Pancreas (tissue), 10 donors: ENCODE measurements at regions not wholly inside any gene's neighbourhood (a gene's known extent, or its start where the extent isn't known, plus 50 kb on each side); places are given as distances from the start of the nearest gene placed in this dataset.
"Not testable (repeated sequence)": the region's sequence is repeated elsewhere in the genome, so short reads cannot be mapped to it uniquely, and the experiment has no call there.

Experiments
- ATAC-seq, 4 donors: fragments of 200-7000 bp; cut with Tn5 transposase; one replicate each; pipeline versions ENCODE4 v1.8.0 to v1.9.1; 2020; ENCODE audit warnings: mild to moderate bottlenecking in 4 of 4, moderate library complexity in 4 of 4
- DNase-seq, 6 donors: peaks; one replicate each; pipeline ENCODE4 v3.0.0-alpha.2; 2020
- FAIRE-seq: peaks from 2 replicates; lab custom pipeline; 2012; peaks lifted over from hg19 to GRCh38; lab: Jason Lieb, UNC
- H3K27ac ChIP-seq, 4 donors: fragments of 200-600 bp; sonication (generic); 1 replicate in 3 of 4; 2 replicates in 1 of 4; pipeline versions ENCODE4 v1.5.0 to v1.8.0; 2020
- H3K27me3 ChIP-seq, 4 donors: fragments of 200-600 bp; one replicate each; pipeline ENCODE4 v1.8.0; 2021
- H3K36me3 ChIP-seq, 3 donors: fragments of 200-600 bp; sonication (generic) in 1 of 3; one replicate each; pipeline versions ENCODE4 v1.5.0 to v1.8.0; 2020 to 2021
- H3K4me1 ChIP-seq, 3 donors: fragments of 200-600 bp; one replicate each; pipeline ENCODE4 v1.8.0; 2021
- H3K4me3 ChIP-seq, 4 donors: fragments of 200-600 bp; sonication (generic) in 2 of 4; one replicate each; pipeline versions ENCODE4 v1.5.0 to v1.8.0; 2020 to 2021
- H3K9me3 ChIP-seq, 4 donors: fragments of 200-600 bp; one replicate each; pipeline ENCODE4 v1.8.0; 2021
- CTCF ChIP-seq, 4 donors: fragments of 200-600 bp; sonication (generic) in 3 of 4; IDR thresholded peaks; one replicate each; pipeline versions ENCODE4 v1.5.0 to v1.8.0; 2021; ENCODE audit warnings: antibody characterized with exemption in 4 of 4
- WGBS, 2 donors: extraction: QIAGEN DNeasy Blood & Tissue Kit; methylation state at CpG; one replicate each; pipeline ENCODE4 v1.1.7; 2013; 5-methylcytosine and 5-hydroxymethylcytosine counted together
- intact Hi-C, 3 donors: fragments of 100-400 bp; cut with DNase I; formaldehyde crosslinking; loops; one replicate each; pipeline versions ENCODE4 v1.11.1 to v1.14.2; 2022
- donor health status: healthy with polysubstance abuse.
- donor health status: DM: no; HTN: no; CAD: no; lungs with moderate emphysema.
- donor health status: DM: no; HTN: no; CAD: no.
- donor health status: control.
- donor health status: control.
- donor health status: Bipolar disorder and iron deficiency.
- donor health status: DM: yes; HTN: yes; CAD: no.
- donor health status: DM: no; HTN: no; CAD: no.
- donor health status: DM: no; HTN: no; CAD: no.
- donor health status: DM: yes; HTN: yes; CAD: no.

- Histone ChIP-seq H3K27ac (no peak overlapping the region), H3K36me3 (no peaks in the 10 kb centered on the region), H3K4me1 (no peaks in the 10 kb centered on the region), H3K27me3 (no peaks in the 10 kb centered on the region), H3K9me3 (no peaks in the 10 kb centered on the region), H3K4me3 (no peak overlapping the region)
- no peak for TF ChIP-seq CTCF (IDR thresholded peaks at IDR 0.05)
- 69 to 81% methylated on average over 5 to 6 of the region's 6 CpGs for WGBS, 2 donors
- DNase-seq (no peak), FAIRE-seq (no peak), ATAC-seq (no peak)
- intact Hi-C loops: no loop called here
Measured at GRCh38 chr6:4664911-4665310, 111.3 kb upstream of the CDYL start.

- H3K27ac ChIP-seq: no peak overlapping the region
Measured at GRCh38 chr6:4664117-4664626, 112.0 kb upstream of the CDYL start.

GRCh38 chr6:4662886-4663285, 113.3 kb upstream of the CDYL start:
- 63 to 65% methylated on average over 7 of the region's 7 CpGs for WGBS, 2 donors
- ATAC-seq: no peak

More at GRCh38 chr6:4664117-4664626, 112.0 kb upstream of the CDYL start:
- peak in 2 of 6 donors; percentile 2 to 10 for DNase-seq
- intact Hi-C loops: no loop called here
- Histone ChIP-seq H3K36me3 (no peaks in the 10 kb centered on the region), H3K27me3 (no peaks in the 10 kb centered on the region), H3K4me3 (no peak overlapping the region), H3K9me3 (no peaks in the 10 kb centered on the region), H3K4me1 (no peaks in the 10 kb centered on the region)
- 63 to 68% methylated on average over 7 of the region's 7 CpGs for WGBS, 2 donors
- peak in 3 of 4 donors; percentile 42 to 74 (median 50) for ATAC-seq
- FAIRE-seq: no peak
- no peak for TF ChIP-seq CTCF (IDR thresholded peaks at IDR 0.05)

GRCh38 chr6:4661391-4661790, 114.8 kb upstream of the CDYL start:
- Histone ChIP-seq H3K9me3 (no peaks in the 10 kb centered on the region), H3K4me3 (no peak overlapping the region), H3K36me3 (no peaks in the 10 kb centered on the region), H3K4me1 (no peaks in the 10 kb centered on the region), H3K27ac (no peak overlapping the region), H3K27me3 (no peaks in the 10 kb centered on the region)
- DNase-seq: no peak
- no peak for ATAC-seq
- intact Hi-C loops: no loop called here
- no peak for FAIRE-seq
- no peak for TF ChIP-seq CTCF (IDR thresholded peaks at IDR 0.05)
- 73 to 81% methylated on average over 8 of the region's 8 CpGs for WGBS, 2 donors

More at GRCh38 chr6:4662886-4663285, 113.3 kb upstream of the CDYL start:
- H3K27ac ChIP-seq: no peak overlapping the region
- H3K4me1 ChIP-seq: no peaks in the 10 kb centered on the region
- DNase-seq: no peak
- no peak for TF ChIP-seq CTCF (IDR thresholded peaks at IDR 0.05)
- no peaks in the 10 kb centered on the region for H3K36me3 ChIP-seq
- H3K4me3 ChIP-seq: no peak overlapping the region
- H3K27me3 ChIP-seq: no peaks in the 10 kb centered on the region
- intact Hi-C loops: no loop called here
- FAIRE-seq: no peak
- H3K9me3 ChIP-seq: no peaks in the 10 kb centered on the region

- TF ChIP-seq CTCF (IDR thresholded peaks at IDR 0.05): no peak
- FAIRE-seq (no peak), DNase-seq (no peak), ATAC-seq (no peak)
- H3K27me3 ChIP-seq: no peaks in the 10 kb centered on the region
- H3K4me1 ChIP-seq: no peaks in the 10 kb centered on the region
- 62 to 71% methylated on average over 22 of the region's 22 CpGs for WGBS, 2 donors
- no peaks in the 10 kb centered on the region for H3K9me3 ChIP-seq
- intact Hi-C loops: no loop called here
- H3K27ac ChIP-seq: no peak overlapping the region
- no peaks in the 10 kb centered on the region for H3K36me3 ChIP-seq
- H3K4me3 ChIP-seq: no peak overlapping the region
Measured at GRCh38 chr6:4660377-4661321, 115.6 kb upstream of the CDYL start.

- H3K27ac ChIP-seq, FAIRE-seq, H3K36me3 ChIP-seq, DNase-seq, intact Hi-C loops, H3K4me3 ChIP-seq, H3K9me3 ChIP-seq, H3K4me1 ChIP-seq, ATAC-seq, H3K27me3 ChIP-seq: not testable (repeated sequence)
- 92% methylated on average over 2 of the region's 2 CpGs; no CpG with 5 or more reads in 1 of the 2 donors for WGBS, 2 donors
Measured at GRCh38 chr6:4659719-4660118, 116.5 kb upstream of the CDYL start.
